Chondrocyte (in vitro differentiated cells): ENCODE measurements at regions not wholly inside any gene's neighbourhood (a gene's known extent, or its start where the extent isn't known, plus 50 kb on each side); places are given as distances from the start of the nearest gene placed in this dataset.
"Not testable (repeated sequence)": the region's sequence is repeated elsewhere in the genome, so short reads cannot be mapped to it uniquely, and the experiment has no call there.

Experiments
- DNase-seq: peaks from one replicate; pipeline ENCODE4 v3.0.0; 2021; ENCODE audit warnings: mixed read lengths, low spot score
- H3K27ac Mint-ChIP-seq: one replicate; pipeline ENCODE4 v1.8.0; 2021; ENCODE audit warnings: mild to moderate bottlenecking, moderate library complexity, mixed read lengths; ENCODE audit not compliant: unreplicated experiment
- H3K27me3 Mint-ChIP-seq: 2 replicates; pipeline ENCODE4 v1.8.0; 2021; ENCODE audit warnings: low read depth, mixed read lengths
- H3K36me3 Mint-ChIP-seq: 2 replicates; pipeline ENCODE4 v1.8.0; 2021; ENCODE audit warnings: low read depth, mixed read lengths
- H3K4me1 Mint-ChIP-seq: 2 replicates; pipeline ENCODE4 v1.8.0; 2021; ENCODE audit warnings: low read depth, mild to moderate bottlenecking, mixed read lengths
- H3K4me3 Mint-ChIP-seq: one replicate; pipeline ENCODE4 v1.8.0; 2021; ENCODE audit warnings: mild to moderate bottlenecking, moderate library complexity, mixed read lengths; ENCODE audit not compliant: unreplicated experiment
- H3K9me3 Mint-ChIP-seq: 2 replicates; pipeline ENCODE4 v1.8.0; 2021; ENCODE audit warnings: low read depth, mixed read lengths
- TF ChIP-seq, protein P1 (sequence below): fragments of 200-600 bp; sonication (generic); IDR thresholded peaks from 2 replicates; pipeline ENCODE4 v1.5.0; 2021; ENCODE audit warnings: antibody characterized with exemption, mild to moderate bottlenecking, moderate library complexity

DNA sequence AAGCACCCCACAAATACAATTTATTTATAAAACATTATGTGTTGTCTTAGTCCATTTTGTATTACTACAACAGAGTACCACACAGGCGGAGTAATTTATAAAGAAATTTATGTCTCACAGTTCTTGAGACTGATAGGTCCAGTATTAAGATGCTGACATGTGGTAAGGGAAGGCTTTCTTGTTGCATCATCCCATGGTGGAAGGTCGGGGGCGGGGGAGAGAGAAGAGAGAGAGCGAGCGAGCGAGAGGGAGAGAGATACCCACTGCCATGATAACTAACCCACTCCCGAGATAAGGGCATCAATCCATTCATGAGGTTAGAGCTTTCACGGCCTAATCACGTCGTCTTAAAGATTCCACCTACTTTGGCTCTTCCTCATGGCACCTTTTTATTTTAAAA is 117.8 kb downstream of the KCNJ12 start:
- Mint-ChIP-seq H3K27me3 (peaks cover 59% of the 10 kb centered on the region), H3K4me1 (no peaks in the 10 kb centered on the region), H3K27ac (no peak overlapping the region), H3K9me3 (no peaks in the 10 kb centered on the region), H3K36me3 (no peaks in the 10 kb centered on the region), H3K4me3 (no peak overlapping the region)
- DNase-seq, result no peak
- TF ChIP-seq, protein P1, sequence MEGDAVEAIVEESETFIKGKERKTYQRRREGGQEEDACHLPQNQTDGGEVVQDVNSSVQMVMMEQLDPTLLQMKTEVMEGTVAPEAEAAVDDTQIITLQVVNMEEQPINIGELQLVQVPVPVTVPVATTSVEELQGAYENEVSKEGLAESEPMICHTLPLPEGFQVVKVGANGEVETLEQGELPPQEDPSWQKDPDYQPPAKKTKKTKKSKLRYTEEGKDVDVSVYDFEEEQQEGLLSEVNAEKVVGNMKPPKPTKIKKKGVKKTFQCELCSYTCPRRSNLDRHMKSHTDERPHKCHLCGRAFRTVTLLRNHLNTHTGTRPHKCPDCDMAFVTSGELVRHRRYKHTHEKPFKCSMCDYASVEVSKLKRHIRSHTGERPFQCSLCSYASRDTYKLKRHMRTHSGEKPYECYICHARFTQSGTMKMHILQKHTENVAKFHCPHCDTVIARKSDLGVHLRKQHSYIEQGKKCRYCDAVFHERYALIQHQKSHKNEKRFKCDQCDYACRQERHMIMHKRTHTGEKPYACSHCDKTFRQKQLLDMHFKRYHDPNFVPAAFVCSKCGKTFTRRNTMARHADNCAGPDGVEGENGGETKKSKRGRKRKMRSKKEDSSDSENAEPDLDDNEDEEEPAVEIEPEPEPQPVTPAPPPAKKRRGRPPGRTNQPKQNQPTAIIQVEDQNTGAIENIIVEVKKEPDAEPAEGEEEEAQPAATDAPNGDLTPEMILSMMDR, result no peak

DNA sequence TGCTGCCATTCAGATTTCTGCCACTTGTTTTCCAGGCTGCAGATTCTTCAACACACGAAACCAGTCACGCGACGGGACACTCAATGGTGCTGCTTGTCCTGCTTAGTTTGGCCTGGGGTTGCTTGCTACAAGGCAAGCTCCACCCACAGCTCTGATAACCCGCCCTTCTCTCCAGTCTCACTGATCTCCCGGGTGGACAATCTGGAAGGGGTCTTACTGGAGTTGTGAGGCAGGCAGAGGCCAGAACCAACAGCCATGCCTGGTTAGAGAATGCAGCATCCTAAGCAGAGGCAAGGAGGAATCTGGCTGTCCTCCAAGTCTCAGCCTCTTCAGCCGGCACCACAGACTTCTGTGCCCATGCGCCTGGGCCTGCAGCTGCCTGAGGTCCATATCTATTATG is 119.1 kb downstream of the KCNJ12 start:
- TF ChIP-seq, protein P1, result no peak
- no peak overlapping the region for H3K27ac Mint-ChIP-seq
- no peaks in the 10 kb centered on the region for H3K9me3 Mint-ChIP-seq
- peaks cover 61% of the 10 kb centered on the region for H3K27me3 Mint-ChIP-seq
- H3K36me3 Mint-ChIP-seq, result no peaks in the 10 kb centered on the region
- no peak overlapping the region for H3K4me3 Mint-ChIP-seq
- DNase-seq, result no peak
- no peaks in the 10 kb centered on the region for H3K4me1 Mint-ChIP-seq

DNA sequence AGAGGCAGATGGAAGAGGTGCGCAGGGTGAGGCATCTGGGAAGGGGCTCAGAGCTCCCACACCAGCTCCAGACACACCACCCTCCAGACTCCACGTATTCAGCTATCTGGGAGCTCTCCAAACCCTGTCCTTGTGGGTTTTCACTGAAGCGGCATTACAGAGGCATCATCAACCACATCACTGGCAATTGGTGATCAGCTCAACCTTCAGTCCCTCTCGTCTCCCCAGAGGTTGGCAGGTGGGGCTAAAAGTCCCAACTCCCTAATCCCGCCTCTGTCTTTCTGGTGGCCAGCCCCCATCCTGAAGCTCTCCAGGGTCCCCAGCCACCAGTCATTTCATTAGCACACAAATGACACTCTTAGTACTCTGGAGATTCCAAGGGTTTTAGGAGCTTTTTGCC is 123.9 kb downstream of the KCNJ12 start:
- Mint-ChIP-seq H3K4me3 (no peak overlapping the region), H3K4me1 (no peaks in the 10 kb centered on the region), H3K9me3 (no peaks in the 10 kb centered on the region), H3K36me3 (no peaks in the 10 kb centered on the region), H3K27ac (no peak overlapping the region), H3K27me3 (peaks cover 44% of the 10 kb centered on the region)
- TF ChIP-seq, protein P1, result no peak
- no peak for DNase-seq

DNA sequence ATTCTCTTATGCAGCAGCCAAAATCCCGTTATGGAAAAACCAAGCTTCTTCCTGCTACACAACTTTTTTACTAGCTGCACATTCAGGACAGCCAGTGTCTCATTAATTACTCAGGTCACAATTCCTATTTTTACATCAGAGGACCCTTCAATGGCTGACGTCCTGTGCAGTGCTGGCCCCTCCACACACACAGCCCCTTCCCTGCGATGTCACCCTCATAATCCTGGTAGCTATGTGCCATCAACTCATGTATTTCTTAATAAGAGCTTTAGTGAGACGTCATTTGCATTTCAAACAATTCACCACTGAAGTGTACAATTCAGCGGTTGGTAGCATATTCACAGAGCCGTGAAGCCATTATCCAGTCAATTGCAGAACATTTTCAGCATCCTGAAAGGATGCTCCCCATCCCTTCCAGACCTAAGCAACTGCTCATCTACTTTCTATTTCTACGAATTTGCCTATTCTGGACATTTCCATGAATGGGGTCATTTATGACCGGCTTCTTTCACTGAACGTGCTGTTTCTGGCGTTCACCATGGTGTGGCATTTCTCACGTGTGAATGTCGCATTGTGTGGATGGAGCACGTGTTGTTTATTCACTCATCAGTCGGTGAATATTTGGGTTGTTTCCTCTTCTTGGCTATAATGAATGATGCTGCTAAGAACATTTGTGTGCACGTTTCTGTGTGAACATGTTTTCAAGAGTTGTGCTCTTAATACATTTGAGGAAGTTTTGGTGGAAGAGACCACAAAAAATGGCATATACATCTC is 126.0 kb downstream of the KCNJ12 start:
- not testable (repeated sequence) for H3K27ac Mint-ChIP-seq, H3K9me3 Mint-ChIP-seq, H3K4me3 Mint-ChIP-seq, DNase-seq, H3K4me1 Mint-ChIP-seq, H3K36me3 Mint-ChIP-seq
- peaks cover 27% of the 10 kb centered on the region for H3K27me3 Mint-ChIP-seq

DNA sequence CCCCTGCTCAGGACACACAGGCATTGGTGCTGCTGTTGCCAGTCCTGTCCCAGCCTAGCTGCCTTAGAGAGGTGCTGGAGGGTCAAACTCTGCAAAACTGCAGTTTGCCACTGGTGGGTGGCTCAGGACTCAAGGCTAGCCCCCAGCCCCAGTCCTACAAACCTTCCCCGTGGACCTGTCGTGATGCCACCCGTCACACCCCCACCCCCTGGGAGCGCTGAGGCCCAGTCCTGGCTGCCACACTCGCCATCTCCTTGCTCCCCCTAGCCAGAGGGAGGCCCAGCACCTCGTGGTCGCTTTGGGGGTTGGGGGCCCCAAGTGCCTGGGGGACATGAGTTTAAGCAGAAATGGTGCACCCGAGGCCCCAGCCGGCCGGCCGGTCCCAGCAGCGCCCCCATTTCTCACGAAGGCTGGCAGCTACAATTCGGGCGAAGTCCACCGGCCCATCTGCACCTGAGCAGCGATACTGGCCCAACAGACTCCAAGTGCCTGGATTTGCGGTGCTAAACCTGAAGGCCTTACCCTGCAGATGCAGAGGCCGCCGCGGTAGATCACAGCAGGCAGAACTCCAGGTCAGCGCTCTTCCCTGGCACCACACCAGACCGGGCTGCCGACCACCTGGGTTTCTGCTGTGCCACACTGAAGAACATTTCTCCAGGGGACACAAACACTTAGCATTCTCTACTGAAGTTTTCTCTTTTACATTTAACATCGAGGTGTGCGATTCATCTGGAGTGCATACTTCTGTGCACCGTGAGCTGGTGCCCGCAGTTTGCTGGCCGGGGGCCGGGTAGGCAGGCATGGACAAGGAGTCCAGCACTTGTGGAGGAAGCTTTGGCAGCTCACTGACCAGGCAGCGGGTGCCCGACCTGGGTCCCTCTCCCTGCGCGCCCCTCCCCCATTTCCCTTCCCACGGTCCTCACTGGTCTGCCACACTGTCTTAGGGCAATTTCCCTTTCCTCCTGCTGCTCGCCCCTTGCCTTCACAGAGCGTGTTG is 130.0 kb downstream of the KCNJ12 start:
- peaks cover 5% of the 10 kb centered on the region for H3K4me1 Mint-ChIP-seq
- DNase-seq, result no peak
- H3K36me3 Mint-ChIP-seq, result no peaks in the 10 kb centered on the region
- H3K4me3 Mint-ChIP-seq, result no peak overlapping the region
- no peak overlapping the region for H3K27ac Mint-ChIP-seq
- TF ChIP-seq, protein P1, result no peak
- H3K27me3 Mint-ChIP-seq, result peaks cover 10% of the 10 kb centered on the region
- H3K9me3 Mint-ChIP-seq, result no peaks in the 10 kb centered on the region

DNA sequence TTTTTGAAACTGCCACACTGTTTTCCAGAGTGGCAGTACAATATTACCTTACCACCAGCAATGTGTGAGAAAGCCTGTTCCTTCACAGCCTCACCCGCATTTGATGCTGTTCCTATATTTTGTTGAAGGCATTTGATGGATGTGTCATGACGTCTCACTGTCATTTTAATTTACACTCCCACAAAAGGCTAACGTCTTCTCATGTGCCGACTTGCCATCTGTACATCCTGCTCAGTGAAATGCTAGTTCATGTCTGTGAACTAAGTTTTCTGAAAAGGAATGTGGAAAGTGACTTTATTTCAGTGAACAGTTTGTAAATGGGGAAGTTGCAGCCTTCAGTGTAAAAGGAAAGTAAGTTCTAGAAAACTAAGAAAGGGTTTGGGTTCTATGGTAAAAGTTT is 131.6 kb downstream of the KCNJ12 start:
- not testable (repeated sequence) for H3K27me3 Mint-ChIP-seq, H3K36me3 Mint-ChIP-seq, H3K4me3 Mint-ChIP-seq, DNase-seq, H3K27ac Mint-ChIP-seq, H3K9me3 Mint-ChIP-seq
- peaks cover 13% of the 10 kb centered on the region for H3K4me1 Mint-ChIP-seq
